ENCODE measurements at regions not wholly inside any gene's neighbourhood (a gene's known extent, or its start where the extent isn't known, plus 50 kb on each side); places are given as distances from the start of the nearest gene placed in this dataset.

- no peaks in the 10 kb centered on the region for H3K4me1 Mint-ChIP-seq
- H3K36me3 Mint-ChIP-seq, result no peaks in the 10 kb centered on the region
- H3K27ac Mint-ChIP-seq, result no peak overlapping the region
- H3K27me3 Mint-ChIP-seq, result peaks cover 23% of the 10 kb centered on the region
- no peak for DNase-seq
- POLR2A ChIA-PET, result no interaction called here
- no peaks in the 10 kb centered on the region for H3K9me3 Mint-ChIP-seq
- no peak overlapping the region for H3K4me3 Mint-ChIP-seq
- no peak for ATAC-seq (ENCODE audit: low read depth)
Measured at GRCh38 chr6:40734607-40735006, 147.4 kb upstream of the LRFN2 start.

GRCh38 chr6:40733770-40734396, 146.7 kb upstream of the LRFN2 start:
- POLR2A ChIA-PET, result no interaction called here
- ATAC-seq (ENCODE audit: low read depth) (no peak), DNase-seq (no peak)
- H3K9me3 Mint-ChIP-seq, result no peaks in the 10 kb centered on the region
- H3K4me3 Mint-ChIP-seq, result no peak overlapping the region
- H3K36me3 Mint-ChIP-seq, result no peaks in the 10 kb centered on the region
- no peaks in the 10 kb centered on the region for H3K4me1 Mint-ChIP-seq
- H3K27me3 Mint-ChIP-seq, result peaks cover 23% of the 10 kb centered on the region
- no peak overlapping the region for H3K27ac Mint-ChIP-seq

GRCh38 chr6:40733290-40733689, 146.1 kb upstream of the LRFN2 start:
- no peak for ATAC-seq (ENCODE audit: low read depth)
- POLR2A ChIA-PET, result no interaction called here
- Mint-ChIP-seq H3K27me3 (peaks cover 23% of the 10 kb centered on the region), H3K36me3 (no peaks in the 10 kb centered on the region), H3K27ac (no peak overlapping the region), H3K4me1 (no peaks in the 10 kb centered on the region), H3K4me3 (no peak overlapping the region), H3K9me3 (no peaks in the 10 kb centered on the region)
- no peak for DNase-seq

GRCh38 chr6:40732878-40733277, 145.7 kb upstream of the LRFN2 start:
- no peak overlapping the region for H3K27ac Mint-ChIP-seq
- H3K4me1 Mint-ChIP-seq, result no peaks in the 10 kb centered on the region
- POLR2A ChIA-PET, result no interaction called here

DNA sequence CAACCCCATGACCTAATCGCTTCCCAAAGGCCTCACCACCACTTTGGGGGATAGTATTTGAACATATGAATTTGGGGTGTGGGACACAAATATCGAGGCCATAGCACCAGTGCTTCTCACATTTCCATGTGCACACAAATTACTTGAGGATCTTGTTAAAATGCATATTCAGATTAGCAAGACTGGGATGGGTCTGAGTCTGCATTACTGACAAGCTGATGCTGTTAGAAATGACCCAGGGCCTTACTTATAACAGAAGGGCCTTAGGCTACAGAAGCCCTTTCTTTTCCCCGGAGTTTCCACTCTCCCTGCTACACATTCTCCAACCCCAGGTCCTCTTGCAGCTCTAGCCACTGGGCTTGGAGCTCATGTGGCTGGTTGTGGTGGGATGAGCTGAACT, 141.5 kb upstream of the LRFN2 start:
- POLR2A ChIA-PET, result no interaction called here
- Mint-ChIP-seq H3K27me3 (peaks cover 19% of the 10 kb centered on the region), H3K4me1 (no peaks in the 10 kb centered on the region), H3K27ac (no peak overlapping the region), H3K4me3 (no peak overlapping the region), H3K9me3 (no peaks in the 10 kb centered on the region), H3K36me3 (no peaks in the 10 kb centered on the region)
- ATAC-seq (ENCODE audit: low read depth) (no peak), DNase-seq (no peak)

More at GRCh38 chr6:40732878-40733277, 145.7 kb upstream of the LRFN2 start:
- Mint-ChIP-seq H3K36me3 (no peaks in the 10 kb centered on the region), H3K4me3 (no peak overlapping the region), H3K27me3 (peaks cover 23% of the 10 kb centered on the region), H3K9me3 (no peaks in the 10 kb centered on the region)
- DNase-seq (no peak), ATAC-seq (ENCODE audit: low read depth) (no peak)

GRCh38 chr6:40727271-40727670, 140.1 kb upstream of the LRFN2 start:
- Mint-ChIP-seq H3K4me3 (no peak overlapping the region), H3K4me1 (no peaks in the 10 kb centered on the region), H3K27me3 (peaks cover 10% of the 10 kb centered on the region), H3K27ac (no peak overlapping the region), H3K36me3 (no peaks in the 10 kb centered on the region), H3K9me3 (no peaks in the 10 kb centered on the region)
- POLR2A ChIA-PET, result no interaction called here
- DNase-seq (no peak), ATAC-seq (ENCODE audit: low read depth) (no peak)

- POLR2A ChIA-PET, result no interaction called here
- no peak for ATAC-seq (ENCODE audit: low read depth)
Measured at GRCh38 chr6:40726853-40727252, 139.7 kb upstream of the LRFN2 start.

DNA sequence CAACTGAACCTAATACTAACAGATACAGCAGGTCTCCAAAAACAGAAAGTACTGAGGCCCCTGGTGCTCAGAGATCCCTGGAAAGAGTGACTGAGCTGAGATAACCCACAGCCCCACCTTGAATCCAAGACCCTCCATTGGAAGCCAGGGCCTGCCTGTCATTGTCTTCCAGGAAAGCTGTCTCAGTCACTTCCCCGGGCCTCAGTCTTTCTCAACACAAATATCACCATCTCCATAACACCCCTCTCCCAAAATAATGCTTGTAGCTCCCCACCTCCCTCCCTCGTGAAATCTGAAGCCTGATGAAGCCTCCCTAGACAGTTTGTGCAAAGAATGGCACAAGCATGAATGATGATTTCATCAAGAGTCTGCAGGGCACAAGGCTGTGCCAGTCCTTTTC, 138.2 kb upstream of the LRFN2 start:
- POLR2A ChIA-PET, result no interaction called here
- no peak overlapping the region for H3K4me3 Mint-ChIP-seq
- no peaks in the 10 kb centered on the region for H3K36me3 Mint-ChIP-seq
- H3K4me1 Mint-ChIP-seq, result peaks cover 4% of the 10 kb centered on the region
- peaks cover 3% of the 10 kb centered on the region for H3K27me3 Mint-ChIP-seq
- DNase-seq (no peak), ATAC-seq (ENCODE audit: low read depth) (no peak)
- no peaks in the 10 kb centered on the region for H3K9me3 Mint-ChIP-seq
- no peak overlapping the region for H3K27ac Mint-ChIP-seq

More at GRCh38 chr6:40726853-40727252, 139.7 kb upstream of the LRFN2 start:
- Mint-ChIP-seq H3K27ac (no peak overlapping the region), H3K4me1 (no peaks in the 10 kb centered on the region), H3K36me3 (no peaks in the 10 kb centered on the region), H3K27me3 (peaks cover 9% of the 10 kb centered on the region), H3K9me3 (no peaks in the 10 kb centered on the region), H3K4me3 (no peak overlapping the region)
- no peak for DNase-seq

GRCh38 chr6:40724886-40725285, 137.7 kb upstream of the LRFN2 start:
- no peaks in the 10 kb centered on the region for H3K9me3 Mint-ChIP-seq
- peaks cover 8% of the 10 kb centered on the region for H3K4me1 Mint-ChIP-seq
- POLR2A ChIA-PET, result no interaction called here
- DNase-seq (no peak), ATAC-seq (ENCODE audit: low read depth) (no peak)
- H3K27ac Mint-ChIP-seq, result no peak overlapping the region
- H3K36me3 Mint-ChIP-seq, result no peaks in the 10 kb centered on the region
- H3K4me3 Mint-ChIP-seq, result no peak overlapping the region
- H3K27me3 Mint-ChIP-seq, result peaks cover 3% of the 10 kb centered on the region

DNA sequence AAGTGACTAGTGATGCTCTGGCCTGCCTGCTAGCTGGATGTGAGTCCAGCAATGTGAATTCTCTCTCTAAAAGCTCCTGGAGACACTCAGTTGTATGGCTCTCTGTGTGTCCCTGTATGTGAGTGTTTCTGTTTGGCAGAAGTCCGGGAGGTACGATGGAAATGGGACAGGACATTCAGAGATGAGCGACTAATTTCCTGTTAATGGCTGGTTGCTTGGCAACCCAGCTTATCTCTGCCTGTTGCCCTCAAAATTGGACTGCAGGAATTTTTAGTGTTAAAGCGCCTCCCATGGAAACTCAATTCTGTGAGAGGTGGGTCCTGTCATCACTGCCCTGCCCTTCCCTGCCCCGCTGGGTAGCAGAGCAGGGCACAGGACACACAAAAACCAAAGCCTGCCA, 136.8 kb upstream of the LRFN2 start:
- ATAC-seq (ENCODE audit: low read depth) (no peak), DNase-seq (no peak)
- Mint-ChIP-seq H3K4me3 (no peak overlapping the region), H3K36me3 (no peaks in the 10 kb centered on the region), H3K9me3 (no peaks in the 10 kb centered on the region), H3K27me3 (peaks cover 3% of the 10 kb centered on the region), H3K27ac (no peak overlapping the region), H3K4me1 (peaks cover 12% of the 10 kb centered on the region)
- POLR2A ChIA-PET, result no interaction called here

DNA sequence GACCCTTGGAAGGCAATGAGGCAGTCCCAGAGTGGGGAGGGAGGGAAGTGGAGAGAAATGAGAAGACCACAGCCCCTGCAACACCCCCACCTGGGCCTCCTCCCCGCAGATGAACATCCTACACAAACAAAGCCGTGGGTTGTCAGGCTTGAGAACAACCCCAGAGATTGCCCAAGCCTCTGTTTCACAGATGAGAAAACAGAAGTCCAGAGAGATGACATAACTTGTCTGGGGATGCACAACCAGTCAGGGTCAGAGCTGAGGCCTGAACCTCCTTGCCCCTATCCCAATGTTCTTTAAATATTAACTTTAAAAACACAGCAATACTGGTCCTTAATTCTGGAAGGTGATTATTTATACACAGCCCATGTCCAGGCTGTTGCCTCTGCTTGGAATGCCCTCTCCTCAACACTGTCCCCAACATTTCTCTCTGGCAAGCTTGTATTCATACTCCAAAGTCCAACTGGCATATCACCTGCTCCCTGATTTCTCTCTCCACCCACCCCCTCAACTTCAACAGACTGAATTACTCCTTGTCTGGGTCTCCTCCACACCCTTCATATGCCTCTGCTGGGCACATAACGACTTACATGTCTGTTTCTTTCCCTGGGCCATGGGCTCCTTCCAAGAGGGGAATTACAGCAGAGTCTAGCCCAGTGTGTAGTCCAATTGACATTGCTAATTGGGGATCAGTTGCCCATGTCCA, 135.5 kb upstream of the LRFN2 start:
- ATAC-seq (ENCODE audit: low read depth), result no peak
- Mint-ChIP-seq H3K27me3 (peaks cover 3% of the 10 kb centered on the region), H3K4me3 (no peak overlapping the region), H3K9me3 (no peaks in the 10 kb centered on the region), H3K27ac (no peak overlapping the region), H3K4me1 (peaks cover 12% of the 10 kb centered on the region), H3K36me3 (no peaks in the 10 kb centered on the region)
- no peak for DNase-seq
- POLR2A ChIA-PET, result no interaction called here

DNA sequence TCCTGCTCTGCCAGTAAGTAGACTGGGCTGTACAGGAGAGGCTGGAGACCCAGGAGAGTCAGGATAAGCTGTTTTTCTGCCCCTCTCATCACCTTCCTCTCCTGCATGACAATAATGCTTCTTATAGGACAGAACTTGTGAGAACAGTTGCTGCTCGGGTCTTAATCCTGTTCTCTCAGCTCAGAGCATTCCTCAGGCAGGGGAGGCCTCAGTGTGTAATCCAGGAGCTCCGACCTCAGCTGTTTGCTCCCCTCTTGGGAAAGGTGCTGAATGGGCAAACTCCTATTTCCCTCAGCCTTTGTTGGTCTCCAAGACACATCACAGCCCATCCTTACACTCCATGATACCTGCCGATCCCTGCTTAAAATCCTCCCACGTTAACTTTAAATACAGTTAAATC, 134.9 kb upstream of the LRFN2 start:
- POLR2A ChIA-PET, result no interaction called here
- no peak overlapping the region for H3K27ac Mint-ChIP-seq
- H3K9me3 Mint-ChIP-seq, result no peaks in the 10 kb centered on the region
- no peak overlapping the region for H3K4me3 Mint-ChIP-seq
- H3K36me3 Mint-ChIP-seq, result no peaks in the 10 kb centered on the region
- ATAC-seq (ENCODE audit: low read depth) (no peak), DNase-seq (no peak)
- peaks cover 12% of the 10 kb centered on the region for H3K4me1 Mint-ChIP-seq
- peaks cover 3% of the 10 kb centered on the region for H3K27me3 Mint-ChIP-seq

GRCh38 chr6:40721271-40721952, 134.2 kb upstream of the LRFN2 start:
- ATAC-seq (ENCODE audit: low read depth), result no peak
- no peak for DNase-seq
- Mint-ChIP-seq H3K9me3 (no peaks in the 10 kb centered on the region), H3K27me3 (peaks cover 3% of the 10 kb centered on the region), H3K36me3 (no peaks in the 10 kb centered on the region), H3K4me1 (peaks cover 12% of the 10 kb centered on the region), H3K4me3 (no peak overlapping the region), H3K27ac (no peak overlapping the region)
- POLR2A ChIA-PET, result no interaction called here

- Mint-ChIP-seq H3K27me3 (peaks cover 8% of the 10 kb centered on the region), H3K4me3 (no peak overlapping the region), H3K36me3 (no peaks in the 10 kb centered on the region), H3K4me1 (peaks cover 14% of the 10 kb centered on the region), H3K9me3 (no peaks in the 10 kb centered on the region), H3K27ac (peak overlapping the region; percentile 74)
- ATAC-seq (ENCODE audit: low read depth) (no peak), DNase-seq (no peak)
- POLR2A ChIA-PET, result interaction anchor here (0.7 kb wide), 1 partner anchor 47 kb away, joined by 8 read pairs; no protein-coding TSS in a partner anchor
Measured at GRCh38 chr6:40720375-40720748, 133.2 kb upstream of the LRFN2 start.
